GM21737 (cell line): ENCODE measurements at regions not wholly inside any gene's neighbourhood (a gene's known extent, or its start where the extent isn't known, plus 50 kb on each side); places are given as distances from the start of the nearest gene placed in this dataset.

Source experiments
- ATAC-seq: cut with Tn5 transposase; IDR thresholded peaks from one replicate; pipeline ENCODE4 v1.9.1; 2021; ENCODE audit warnings: mild to moderate bottlenecking, moderate library complexity; ENCODE audit not compliant: unreplicated experiment

DNA sequence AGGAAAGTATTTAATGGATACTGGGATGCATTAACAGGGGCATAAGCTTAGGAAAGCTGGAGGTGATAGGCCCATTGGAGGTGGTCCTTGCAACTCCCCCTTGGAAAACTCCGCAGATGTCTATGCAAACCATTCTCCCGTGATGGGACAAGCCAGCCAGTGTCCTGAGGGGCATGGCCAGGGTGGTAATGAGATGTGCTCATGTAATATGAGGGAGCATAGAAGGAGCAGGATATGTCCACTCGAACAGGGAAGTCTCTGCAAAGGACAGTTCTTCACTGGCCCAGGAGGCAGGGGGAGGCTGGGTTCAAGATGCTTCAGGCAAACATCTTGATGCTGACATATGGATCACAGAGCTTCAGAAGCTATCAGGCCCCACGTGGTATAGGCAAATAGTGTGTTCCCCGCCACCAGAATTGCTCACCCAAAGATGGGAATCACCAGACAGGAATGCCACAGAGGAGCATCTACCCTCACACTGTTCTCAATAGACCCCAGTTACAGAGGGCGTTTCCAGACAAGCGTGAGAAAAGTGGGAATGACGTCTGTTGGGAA, 201.6 kb upstream of the CDH4 start:
- no peak for ATAC-seq

DNA sequence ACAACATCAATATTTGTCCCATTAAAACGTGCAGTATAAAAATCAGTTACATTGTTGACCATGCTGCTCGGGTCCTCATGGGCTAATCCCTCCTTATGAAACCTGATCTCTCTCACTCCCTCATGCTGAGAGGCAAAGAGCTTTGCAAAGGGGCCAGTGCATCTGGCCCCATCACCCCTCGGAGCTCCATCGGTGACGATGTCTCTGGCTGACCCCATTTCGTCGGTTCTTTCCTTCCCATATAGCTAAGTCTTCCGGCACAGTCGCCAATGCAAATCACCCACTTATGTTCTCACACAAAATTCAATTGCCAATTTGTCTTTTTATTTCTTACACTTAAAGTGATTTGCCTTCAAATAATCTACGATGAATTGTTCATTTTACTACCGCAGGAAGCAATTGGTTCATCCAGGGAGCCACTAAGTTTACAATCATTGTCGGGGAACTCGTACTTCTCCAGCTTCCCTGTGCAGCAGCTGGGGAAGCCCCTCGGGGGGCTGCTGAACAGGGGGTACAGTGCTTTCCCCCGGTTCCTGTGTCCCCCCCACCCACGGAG, 199.8 kb upstream of the CDH4 start:
- no peak for ATAC-seq

DNA sequence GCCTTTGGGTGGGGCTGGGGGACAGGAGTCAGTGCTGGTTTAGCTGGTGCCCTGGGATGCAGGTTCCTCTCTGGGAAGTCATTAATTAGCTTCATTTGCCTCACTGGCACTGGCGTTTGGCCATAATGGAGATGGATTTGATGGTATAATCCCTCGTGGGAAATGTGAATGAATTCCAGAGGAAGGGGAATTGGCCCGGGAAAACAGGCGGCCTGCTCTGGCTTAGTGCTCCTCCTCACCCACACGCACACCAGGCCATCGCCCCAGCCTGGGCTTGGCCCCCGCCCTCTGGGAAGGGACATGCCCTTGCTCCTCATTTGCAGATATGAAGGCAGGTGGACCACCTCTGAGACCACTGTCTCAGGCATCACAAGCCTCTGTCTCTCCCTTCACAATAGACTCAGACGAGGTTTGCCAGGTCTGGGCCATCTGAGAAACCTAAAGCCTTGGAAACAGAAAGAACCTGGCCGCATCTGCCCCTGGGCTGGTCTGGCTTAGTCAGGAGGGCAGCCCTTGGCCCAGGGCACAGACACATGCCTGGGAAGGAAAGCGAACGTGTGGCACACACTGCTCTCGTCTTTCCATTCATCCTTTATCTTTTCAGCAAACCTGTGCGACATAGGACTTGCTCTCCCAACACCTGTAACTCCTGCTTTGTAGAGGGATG, 199.2 kb upstream of the CDH4 start:
- ATAC-seq, result no peak

DNA sequence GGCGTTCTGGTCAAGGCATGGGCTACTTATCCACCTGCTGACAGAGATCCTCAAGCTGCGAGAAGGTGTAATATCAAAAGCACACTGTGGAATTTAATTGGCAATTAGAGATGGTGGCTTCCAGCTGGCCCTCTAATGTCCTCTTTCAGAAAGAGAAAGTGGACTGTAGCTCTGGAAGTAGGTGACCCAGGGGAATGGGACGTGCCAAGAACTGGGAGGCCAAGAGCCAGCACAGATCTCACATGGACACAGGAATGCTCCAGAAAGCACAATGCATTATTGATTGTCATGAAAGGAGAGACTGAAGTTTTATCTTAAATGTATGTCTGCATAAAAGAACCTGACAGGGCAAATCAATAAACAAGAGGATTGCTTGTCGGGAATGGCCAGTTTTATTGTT, 198.6 kb upstream of the CDH4 start:
- no peak for ATAC-seq

DNA sequence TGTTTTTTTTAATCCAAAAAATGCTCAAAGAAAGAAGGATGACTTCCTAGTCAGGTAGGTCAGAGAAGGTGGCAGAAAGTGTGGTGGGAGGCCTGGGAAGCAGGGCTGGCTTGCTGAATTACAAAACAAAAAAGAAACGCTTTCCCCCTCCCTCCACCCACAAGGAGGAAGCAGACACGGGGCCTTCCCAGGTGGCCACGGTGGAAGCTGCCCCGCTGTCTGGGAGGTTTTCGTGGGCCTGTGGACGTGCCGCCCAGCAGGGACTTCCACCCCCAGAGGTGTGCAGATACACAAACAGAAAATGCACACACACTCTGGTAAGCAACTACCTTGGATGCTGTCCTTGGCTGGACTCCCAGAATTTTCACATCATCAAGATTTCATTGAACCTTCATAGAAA, 198.2 kb upstream of the CDH4 start:
- ATAC-seq, result no peak

DNA sequence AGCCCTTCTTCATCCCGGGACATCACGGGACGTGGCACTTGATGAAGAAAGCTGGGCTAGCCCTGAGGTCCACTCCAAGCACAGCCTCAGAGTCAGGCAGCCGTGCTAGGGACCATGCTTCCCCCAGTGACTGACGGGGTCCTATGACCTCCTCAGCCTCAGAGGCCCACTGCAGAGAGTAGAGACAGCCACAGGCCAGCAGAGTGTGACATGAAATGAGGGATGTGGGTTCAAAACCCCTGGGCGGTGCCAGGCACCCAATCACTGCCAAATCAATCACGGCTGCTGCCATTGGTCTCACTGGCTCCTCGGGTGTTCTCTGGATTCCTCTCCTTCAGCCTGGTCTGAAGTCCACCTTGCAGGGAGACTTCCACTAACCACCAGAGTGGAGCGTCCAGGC, 197.7 kb upstream of the CDH4 start:
- no peak for ATAC-seq

DNA sequence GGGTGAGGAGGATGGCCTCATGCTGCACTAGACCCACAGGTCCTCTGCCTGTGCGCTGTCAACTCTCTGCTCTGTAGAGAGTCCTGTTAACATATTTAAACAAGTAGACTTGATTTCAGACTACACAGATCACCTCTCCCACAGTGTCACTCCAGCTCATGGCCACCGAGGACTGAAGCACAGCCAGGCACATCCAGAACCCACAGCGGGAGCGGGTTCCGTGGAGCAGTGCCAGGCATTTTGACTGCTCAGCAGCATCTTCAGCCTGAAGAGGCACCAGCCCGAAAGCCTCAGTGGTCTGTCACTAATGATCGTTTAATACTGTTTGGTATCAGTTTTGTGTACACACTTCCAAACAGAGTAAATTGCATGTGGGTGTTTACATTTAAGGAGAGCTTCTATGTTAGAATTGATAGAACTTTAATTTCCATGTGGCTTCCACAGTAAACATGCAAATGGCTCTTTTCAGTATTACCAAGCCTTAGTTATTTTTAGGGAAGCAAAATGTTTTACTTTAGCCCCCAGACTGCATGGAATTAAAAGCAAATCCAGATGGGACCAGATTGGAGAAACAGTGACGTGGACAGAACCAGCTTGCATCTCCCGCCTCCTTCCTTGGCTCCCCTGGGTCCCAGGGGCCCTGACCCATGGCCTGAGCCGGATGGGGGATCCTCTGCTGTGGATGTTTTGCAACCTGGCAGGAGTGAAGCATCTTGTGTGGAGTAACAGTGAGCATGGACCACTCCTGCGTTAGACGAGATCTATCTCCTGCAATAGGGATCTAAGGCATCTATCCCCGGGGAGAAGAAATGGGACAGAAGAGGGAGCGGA, 196.7 kb upstream of the CDH4 start:
- ATAC-seq, result no peak

DNA sequence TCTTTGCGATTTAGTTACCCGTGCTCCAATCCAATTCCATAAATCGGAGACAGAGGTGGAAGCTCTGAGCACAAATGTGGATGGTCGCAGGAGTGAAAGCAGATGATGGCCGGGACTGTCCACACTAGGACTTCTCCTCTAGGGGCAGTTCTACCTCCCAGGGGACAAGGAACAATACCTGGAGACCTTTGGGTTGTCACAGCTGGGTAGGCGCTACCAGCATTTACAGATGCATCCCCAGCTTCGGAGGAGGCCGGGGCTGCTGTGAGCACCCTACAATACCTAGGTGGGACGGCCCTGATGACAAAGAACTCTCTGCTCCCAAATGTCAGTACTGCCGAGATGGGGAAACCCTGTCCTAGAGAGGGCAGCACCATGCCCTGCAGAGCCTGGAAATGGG, 195.9 kb upstream of the CDH4 start:
- no peak for ATAC-seq

DNA sequence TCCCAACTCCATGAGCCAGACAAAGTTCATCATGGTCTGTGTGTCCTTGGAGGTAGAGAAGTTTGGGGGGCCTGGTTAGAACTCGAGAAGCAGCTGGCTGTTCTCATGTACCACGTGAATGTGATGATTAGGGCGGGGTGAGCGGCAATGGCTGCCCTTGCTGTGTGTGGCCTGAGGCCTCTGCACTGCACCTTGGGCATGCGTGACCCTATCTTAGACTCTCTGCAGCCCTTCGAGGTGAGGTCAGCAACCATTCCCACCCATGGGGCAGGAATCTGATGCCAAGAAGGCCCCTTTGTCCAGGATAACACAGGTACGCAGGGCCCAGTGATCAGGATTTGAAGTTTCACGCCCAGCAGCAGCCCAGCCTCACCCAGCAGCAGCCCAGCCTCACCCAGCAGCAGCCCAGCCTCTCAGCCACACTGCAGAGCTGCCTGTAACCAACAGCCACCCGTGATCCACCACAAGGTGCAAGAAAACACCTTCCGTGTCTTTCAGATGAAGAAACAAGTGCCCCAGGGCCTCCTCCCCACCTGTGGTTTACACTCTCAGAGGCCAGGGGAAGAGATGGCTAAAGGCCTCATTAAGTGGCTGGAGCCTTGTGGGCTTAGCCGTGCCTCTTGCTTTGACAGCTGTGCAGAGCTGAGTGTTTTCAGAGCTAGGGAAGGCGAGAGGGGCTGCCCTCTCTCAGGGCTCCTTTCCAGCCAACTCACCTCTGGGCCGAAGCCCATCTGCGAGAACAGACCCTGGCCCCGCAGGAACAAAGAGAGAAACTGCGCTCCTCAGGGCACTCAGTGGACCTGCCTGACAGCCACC, 195.2 kb upstream of the CDH4 start:
- no peak for ATAC-seq

DNA sequence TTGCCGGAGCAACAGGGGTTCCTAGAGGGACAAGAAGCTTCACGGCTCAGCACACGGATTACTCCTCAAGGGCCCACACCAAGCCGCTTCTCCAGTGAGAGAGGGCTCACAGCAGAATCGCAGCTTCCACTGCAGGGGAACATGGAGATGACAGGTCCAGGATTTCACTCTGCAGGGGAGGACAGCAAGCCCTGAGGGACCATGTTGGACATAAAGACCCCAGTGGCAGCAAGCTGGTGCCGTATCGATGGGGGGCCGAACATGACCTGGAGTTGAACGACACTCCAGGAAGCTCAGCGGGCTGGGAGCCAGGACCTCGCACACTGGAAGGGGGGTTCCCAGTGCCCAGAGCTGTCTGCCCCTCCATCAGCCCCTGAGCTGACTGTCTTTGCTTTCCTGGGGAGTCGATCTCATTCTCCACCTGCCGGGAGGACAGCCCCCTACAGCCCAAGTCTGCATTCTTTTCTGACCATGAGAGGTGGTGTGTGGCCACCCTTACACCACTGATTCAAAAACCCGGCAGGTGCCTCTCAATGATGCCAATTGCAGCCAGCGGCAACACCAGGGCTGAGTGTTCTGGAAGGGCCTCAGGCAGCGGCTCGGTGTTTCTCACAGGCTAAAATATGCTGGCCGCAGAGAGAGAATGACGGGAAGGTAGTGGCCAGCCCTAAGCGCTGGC, 194.5 kb upstream of the CDH4 start:
- no peak for ATAC-seq

DNA sequence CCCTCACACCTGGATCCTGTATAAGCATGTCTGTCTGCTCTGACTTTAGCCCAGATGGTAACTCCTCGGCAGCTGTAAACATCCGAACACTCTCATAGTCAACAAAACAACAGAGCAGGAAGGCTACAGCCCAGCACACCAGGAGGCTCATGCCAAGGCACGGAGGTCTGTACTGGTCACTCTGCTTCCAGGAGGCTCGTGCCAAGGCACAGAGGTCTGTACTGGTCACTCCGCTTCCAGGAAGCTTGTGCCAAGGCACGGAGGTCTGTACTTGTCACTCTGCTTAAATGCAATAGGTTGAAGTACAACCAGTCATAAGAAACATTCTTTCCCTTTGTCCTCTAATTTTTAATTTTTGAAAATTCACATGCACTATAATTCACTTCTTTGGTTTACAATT, 190.1 kb upstream of the CDH4 start:
- ATAC-seq, result no peak

DNA sequence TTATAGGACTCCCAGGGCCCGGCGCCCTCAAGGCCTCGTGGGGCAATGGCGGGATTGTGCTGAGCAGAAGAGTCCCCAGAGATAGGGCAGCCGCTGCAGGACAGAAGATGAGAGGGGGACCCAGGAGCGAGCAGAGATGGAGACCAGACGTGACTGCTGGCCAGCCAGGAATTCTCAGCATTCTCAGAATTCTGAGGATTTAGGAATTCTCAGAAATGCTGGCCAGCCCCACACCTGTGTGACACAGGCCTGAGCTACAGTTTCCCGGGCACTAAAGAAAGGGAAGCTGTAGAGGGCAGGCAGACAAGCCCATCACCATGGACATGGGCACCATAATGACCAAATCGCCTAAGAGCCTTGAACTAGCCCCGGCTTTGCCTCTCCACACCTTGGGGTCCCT, 186.2 kb upstream of the CDH4 start:
- ATAC-seq, result no peak

DNA sequence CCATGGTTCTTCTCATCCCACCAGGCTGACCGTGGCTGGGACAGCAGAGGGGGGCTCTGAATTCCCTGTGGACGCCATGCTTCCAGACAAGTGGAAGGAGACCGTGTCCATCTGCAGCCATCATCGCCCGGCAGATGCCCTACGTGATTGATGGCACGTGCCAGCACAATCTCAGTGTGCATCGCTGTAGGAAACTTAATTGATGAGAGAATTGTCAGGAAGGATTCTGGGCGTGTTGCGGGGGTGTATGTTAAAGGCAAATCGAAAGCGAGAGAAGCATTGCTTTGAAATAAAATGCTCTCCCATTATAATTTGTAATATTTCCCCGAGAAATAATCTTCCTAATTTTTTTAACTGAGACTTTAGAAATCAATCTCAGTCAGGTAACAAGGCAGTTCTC, 185.5 kb upstream of the CDH4 start:
- ATAC-seq, result no peak

DNA sequence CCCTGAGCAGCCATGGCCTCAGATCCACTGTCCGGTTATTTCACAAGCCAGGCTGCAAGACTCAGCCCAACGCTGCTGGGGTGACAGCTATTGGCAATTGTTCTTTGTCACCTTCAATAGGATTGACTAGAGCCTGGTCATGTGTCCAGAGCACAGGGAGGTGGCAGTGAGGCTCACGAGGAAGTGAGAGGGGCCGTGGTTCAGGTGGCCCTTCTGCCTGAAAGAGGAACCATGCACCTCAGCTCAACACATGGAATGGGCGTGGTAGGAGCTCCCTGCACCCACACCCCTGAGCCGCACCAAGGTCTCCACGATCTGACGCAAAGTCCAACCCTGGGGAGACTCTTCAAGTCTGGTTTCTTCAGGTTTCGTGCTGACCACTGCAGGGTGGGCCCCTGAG, 184.8 kb upstream of the CDH4 start:
- no peak for ATAC-seq

DNA sequence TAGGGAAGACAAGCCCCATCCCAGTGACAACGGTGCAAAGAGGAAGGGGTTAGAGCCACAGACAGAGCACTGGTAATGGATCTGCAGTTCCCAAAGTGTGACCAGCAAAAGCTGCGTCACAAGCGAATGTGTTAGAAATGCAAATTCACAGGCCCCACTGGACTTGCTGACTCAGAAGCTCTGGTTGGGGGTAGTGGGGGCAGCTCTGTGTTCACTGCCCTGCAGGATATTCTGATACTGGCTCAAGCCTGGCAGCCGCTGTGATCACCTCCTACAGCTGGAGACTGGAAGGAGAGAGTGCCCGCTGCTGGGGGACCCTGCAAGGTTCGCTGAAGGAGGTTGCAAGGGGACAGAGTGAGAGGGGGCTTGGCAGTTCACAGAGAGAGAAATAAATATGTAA, 179.7 kb upstream of the CDH4 start:
- no peak for ATAC-seq

DNA sequence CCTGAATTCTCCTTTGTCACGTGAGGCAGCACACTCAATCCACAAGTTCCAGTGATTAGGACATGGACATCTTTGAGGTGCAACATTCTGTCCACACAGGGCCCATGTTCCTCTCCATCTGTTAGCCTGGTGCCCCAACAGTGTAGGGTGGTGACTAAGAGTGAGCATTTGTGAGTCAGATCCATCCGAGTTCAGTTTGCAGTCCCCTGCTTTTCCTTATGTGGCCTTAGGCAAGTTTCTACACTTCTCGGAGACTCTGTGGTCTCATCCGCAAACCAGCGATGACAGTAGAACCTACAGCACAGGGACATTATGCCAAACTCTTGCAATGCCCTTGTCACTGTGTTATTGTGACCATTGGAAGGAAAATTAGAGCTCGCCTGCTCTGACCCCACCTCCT, 178.7 kb upstream of the CDH4 start:
- ATAC-seq, result no peak

DNA sequence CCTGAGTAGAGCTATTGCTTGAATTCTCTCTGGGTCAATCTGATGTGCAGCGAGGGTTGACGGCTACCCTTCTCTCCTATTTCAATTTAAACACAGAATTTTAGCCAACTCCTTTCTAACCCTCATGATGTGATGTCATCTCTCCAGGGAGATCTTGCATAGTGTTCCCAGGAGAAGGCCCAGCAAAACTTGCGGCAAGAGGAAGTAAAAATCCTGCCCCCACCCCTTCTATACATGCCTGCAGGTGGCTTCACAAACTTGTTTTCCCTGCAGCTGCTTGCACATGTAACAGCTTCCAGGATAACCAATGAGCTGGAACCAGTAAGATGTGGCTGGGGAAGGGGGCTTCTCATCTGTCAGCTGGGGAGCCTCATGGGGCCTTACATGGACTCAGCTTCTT, 169.3 kb upstream of the CDH4 start:
- no peak for ATAC-seq

DNA sequence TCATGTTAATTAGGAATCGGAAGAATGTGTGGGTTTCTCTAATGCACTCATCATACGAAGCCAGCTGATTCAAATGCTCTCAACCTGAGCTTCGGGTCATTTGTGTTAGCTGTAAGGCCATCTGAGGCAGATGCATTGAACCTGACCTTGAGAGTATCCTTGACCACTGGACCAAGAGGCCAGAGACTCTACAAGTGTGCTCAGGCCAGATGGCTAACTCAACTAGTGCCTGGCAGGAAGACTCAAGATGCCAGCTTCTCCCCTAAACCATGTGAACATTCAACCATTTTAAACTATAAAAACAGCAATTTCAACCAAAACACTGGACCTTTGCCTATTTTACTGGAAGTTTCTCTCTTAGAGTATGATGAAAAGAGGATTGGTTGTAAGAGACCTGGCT, 168.6 kb upstream of the CDH4 start:
- no peak for ATAC-seq

DNA sequence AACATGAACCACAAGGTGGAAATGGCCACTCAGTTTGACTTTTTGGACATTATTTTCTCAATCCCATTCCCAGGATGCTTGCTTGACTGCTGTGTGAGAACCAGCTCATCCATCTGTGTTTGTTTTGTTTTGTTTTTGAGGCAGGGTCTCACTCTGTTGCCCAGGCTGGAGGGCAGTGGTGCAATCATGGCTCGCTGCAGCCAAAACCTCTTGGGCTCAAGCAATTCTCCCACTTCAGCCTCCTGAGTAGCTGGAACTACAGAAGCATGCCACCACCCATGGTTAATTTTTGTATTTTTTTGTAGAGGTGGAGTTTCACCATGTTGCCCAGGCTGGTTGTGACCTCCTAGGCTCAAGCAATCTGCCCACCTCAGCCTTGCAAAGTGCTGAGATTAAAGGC, 166.0 kb upstream of the CDH4 start:
- no peak for ATAC-seq

DNA sequence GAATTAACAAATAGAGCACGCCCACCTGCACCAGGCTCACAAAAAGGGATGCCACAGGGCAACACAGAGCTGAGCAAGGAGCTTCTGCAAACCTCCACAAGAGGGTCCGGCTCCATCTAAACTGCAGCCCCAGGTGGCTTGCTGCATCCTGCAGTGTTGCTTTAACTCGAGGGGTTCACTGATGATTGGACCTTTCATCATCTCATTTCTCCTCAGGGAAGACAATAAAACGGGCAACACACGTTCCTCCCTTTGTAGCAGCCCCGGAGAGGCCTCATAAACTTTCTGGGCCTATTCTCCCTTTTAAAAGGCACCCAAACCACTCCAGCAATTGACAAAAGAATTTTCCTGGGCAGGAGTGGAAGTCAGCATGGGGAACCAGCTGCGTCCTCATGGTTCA, 161.5 kb upstream of the CDH4 start:
- ATAC-seq, result no peak

DNA sequence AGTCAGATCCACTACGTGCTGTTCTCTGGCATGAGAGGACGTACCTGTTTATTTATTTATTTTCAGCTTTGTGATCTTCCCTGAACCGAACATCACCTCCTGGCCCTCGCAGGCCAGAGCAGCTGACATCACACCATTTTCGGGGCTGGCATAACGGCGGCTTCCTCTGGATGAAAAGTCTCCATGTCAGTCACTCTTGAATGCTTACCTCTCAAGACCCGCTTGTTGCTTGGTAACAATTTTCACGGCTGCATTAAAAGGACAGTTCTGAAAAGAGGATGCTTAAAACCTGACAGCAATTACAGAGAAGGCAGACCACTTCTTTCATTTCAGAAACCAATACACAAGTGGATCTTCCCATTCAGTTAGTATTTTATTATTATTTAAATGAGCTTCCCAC, 159.8 kb upstream of the CDH4 start:
- ATAC-seq, result no peak
